GM21529 (cell line): ENCODE measurements at regions not wholly inside any gene's neighbourhood (a gene's known extent, or its start where the extent isn't known, plus 50 kb on each side); places are given as distances from the start of the nearest gene placed in this dataset.
"Not testable (repeated sequence)": the region's sequence is repeated elsewhere in the genome, so short reads cannot be mapped to it uniquely, and the experiment has no call there.

Experiments
- ATAC-seq: cut with Tn5 transposase; IDR thresholded peaks from one replicate; pipeline ENCODE4 v1.9.1; 2021; ENCODE audit not compliant: unreplicated experiment

- no peak for ATAC-seq
These were observed 1611.1 kb downstream of the SLITRK5 start for GRCh38 chr13:89282241-89282640.

- no peak for ATAC-seq
These were observed 1616.2 kb downstream of the SLITRK5 start for GRCh38 chr13:89287381-89287780.

GRCh38 chr13:89294115-89294867 is 1623.1 kb downstream of the SLITRK5 start:
- no peak for ATAC-seq

GRCh38 chr13:89307278-89307677 is 1636.1 kb downstream of the SLITRK5 start:
- no peak for ATAC-seq

- ATAC-seq: no peak
These were observed 1639.9 kb downstream of the SLITRK5 start for GRCh38 chr13:89310943-89311672.

GRCh38 chr13:89315287-89315686 is 1644.1 kb downstream of the SLITRK5 start:
- ATAC-seq: no peak

GRCh38 chr13:89322466-89322865 is 1651.3 kb downstream of the SLITRK5 start:
- no peak for ATAC-seq

- no peak for ATAC-seq
These were observed 1653.4 kb downstream of the SLITRK5 start for GRCh38 chr13:89324582-89324981.

- no peak for ATAC-seq
These were observed 1672.0 kb downstream of the SLITRK5 start for GRCh38 chr13:89343165-89343564.

- no peak for ATAC-seq
These were observed 1681.2 kb downstream of the SLITRK5 start for GRCh38 chr13:89352384-89352783.

- no peak for ATAC-seq
These were observed 1690.7 kb downstream of the SLITRK5 start for GRCh38 chr13:89361909-89362308.

- ATAC-seq: no peak
These were observed 1692.0 kb downstream of the SLITRK5 start for GRCh38 chr13:89363144-89363543.

- ATAC-seq: no peak
These were observed 1701.0 kb downstream of the SLITRK5 start for GRCh38 chr13:89372193-89372592.

GRCh38 chr13:89375839-89376238 is 1704.7 kb downstream of the SLITRK5 start:
- ATAC-seq: no peak

GRCh38 chr13:89380101-89380500 is 1708.9 kb downstream of the SLITRK5 start:
- ATAC-seq: no peak

GRCh38 chr13:89382981-89383380 is 1711.8 kb downstream of the SLITRK5 start:
- no peak for ATAC-seq

- ATAC-seq: no peak
These were observed 1712.7 kb downstream of the SLITRK5 start for GRCh38 chr13:89383891-89384290.

GRCh38 chr13:89393758-89394304 is 1722.7 kb downstream of the SLITRK5 start:
- no peak for ATAC-seq

GRCh38 chr13:89401264-89401675 is 1730.1 kb downstream of the SLITRK5 start:
- ATAC-seq: no peak

- no peak for ATAC-seq
These were observed 1731.0 kb downstream of the SLITRK5 start for GRCh38 chr13:89402211-89402610.

GRCh38 chr13:89406096-89406495 is 1734.9 kb downstream of the SLITRK5 start:
- ATAC-seq: not testable (repeated sequence)

GRCh38 chr13:89407357-89407756 is 1736.2 kb downstream of the SLITRK5 start:
- ATAC-seq: no peak
